ENCODE measurements at regions not wholly inside any gene's neighbourhood (a gene's known extent, or its start where the extent isn't known, plus 50 kb on each side); places are given as distances from the start of the nearest gene placed in this dataset.

GRCh38 chr18:25646971-25647370 lies 295.0 kb upstream of the ZNF521 start:
- TF ChIP-seq CTCF (IDR thresholded peaks at IDR 0.05) (no peak), EZH2 (IDR thresholded peaks at IDR 0.05; ENCODE audit: borderline replicate concordance, insufficient read depth, low read depth, low read length, poor library complexity, severe bottlenecking) (no peak)

Measured in B cell (primary cell).